Anterior cingulate cortex (tissue), 58 donors: ENCODE measurements at regions not wholly inside any gene's neighbourhood (a gene's known extent, or its start where the extent isn't known, plus 50 kb on each side); places are given as distances from the start of the nearest gene placed in this dataset.
A peak's percentile ranks its signal among the peaks of the same experiment; 100 is the strongest.

ENCODE experiments used
- DNase-seq, 58 donors: peaks; one replicate each; lab custom pipeline; 2025; lab: John Stamatoyannopoulos, UW

GRCh38 chr9:99513441-99514112 lies 291.5 kb downstream of the SEC61B start:
- no peak for DNase-seq

GRCh38 chr9:99515093-99515492 lies 293.0 kb downstream of the SEC61B start:
- no peak for DNase-seq

- no peak for DNase-seq
These were observed 294.0 kb downstream of the SEC61B start for GRCh38 chr9:99515895-99516656.

GRCh38 chr9:99516657-99517049 lies 294.6 kb downstream of the SEC61B start:
- DNase-seq, result no peak

GRCh38 chr9:99523838-99524237 lies 297.8 kb upstream of the NR4A3 start:
- no peak for DNase-seq

- DNase-seq, result peak in 1 of 58 donors; percentile 17
These were observed 290.4 kb upstream of the NR4A3 start for GRCh38 chr9:99531313-99531712.

GRCh38 chr9:99533421-99533820 lies 288.3 kb upstream of the NR4A3 start:
- DNase-seq, result no peak

GRCh38 chr9:99537996-99538395 lies 283.7 kb upstream of the NR4A3 start:
- no peak for DNase-seq

GRCh38 chr9:99544526-99544925 lies 277.2 kb upstream of the NR4A3 start:
- no peak for DNase-seq

- DNase-seq, result no peak
These were observed 272.2 kb upstream of the NR4A3 start for GRCh38 chr9:99549441-99549840.

GRCh38 chr9:99555792-99556191 lies 265.9 kb upstream of the NR4A3 start:
- no peak for DNase-seq

GRCh38 chr9:99556998-99557397 lies 264.7 kb upstream of the NR4A3 start:
- no peak for DNase-seq

GRCh38 chr9:99557816-99558215 lies 263.9 kb upstream of the NR4A3 start:
- no peak for DNase-seq

GRCh38 chr9:99559776-99560175 lies 261.9 kb upstream of the NR4A3 start:
- DNase-seq, result no peak

GRCh38 chr9:99560561-99560960 lies 261.1 kb upstream of the NR4A3 start:
- no peak for DNase-seq

- DNase-seq, result no peak
These were observed 260.2 kb upstream of the NR4A3 start for GRCh38 chr9:99561509-99561917.

GRCh38 chr9:99561961-99562565 lies 259.6 kb upstream of the NR4A3 start:
- no peak for DNase-seq

- no peak for DNase-seq
These were observed 258.3 kb upstream of the NR4A3 start for GRCh38 chr9:99563364-99563763.

- DNase-seq, result peak in 23 of 58 donors; percentile 1 to 51 (median 13)
These were observed 256.5 kb upstream of the NR4A3 start for GRCh38 chr9:99565203-99565602.

- no peak for DNase-seq
These were observed 254.2 kb upstream of the NR4A3 start for GRCh38 chr9:99567436-99567835.

- DNase-seq, result no peak
These were observed 251.8 kb upstream of the NR4A3 start for GRCh38 chr9:99569840-99570239.

GRCh38 chr9:99572567-99572966 lies 249.1 kb upstream of the NR4A3 start:
- DNase-seq, result no peak
